ENCODE measurements at regions not wholly inside any gene's neighbourhood (a gene's known extent, or its start where the extent isn't known, plus 50 kb on each side); places are given as distances from the start of the nearest gene placed in this dataset.
A peak's percentile ranks its signal among the peaks of the same experiment; 100 is the strongest.

DNA sequence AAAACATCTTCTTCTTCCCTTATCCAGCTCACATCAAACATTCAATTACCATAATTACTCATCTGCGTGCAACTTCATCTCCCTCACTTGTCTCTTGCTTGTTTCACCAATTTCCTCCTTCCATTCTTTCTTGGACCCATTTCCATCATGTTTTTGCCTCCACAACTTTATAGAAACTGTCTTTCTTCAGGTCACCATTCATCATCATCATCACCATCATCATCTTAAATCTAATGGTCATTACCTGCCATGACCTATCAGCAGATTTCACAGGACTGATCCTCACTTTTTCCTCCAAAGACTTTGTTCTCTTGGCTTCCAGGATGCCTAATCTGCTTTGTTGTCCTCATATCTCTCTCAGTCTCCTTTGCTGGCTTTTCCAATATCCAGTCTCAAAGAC lies 495.6 kb downstream of the DNAH5 start:
- H3K27me3 ChIP-seq: no peaks in the 10 kb centered on the region; the same call in none of the 2 replicates
- no peaks in the 10 kb centered on the region for H3K9me3 ChIP-seq
- no peak overlapping the region for H3K4me3 ChIP-seq
- H3K36me3 ChIP-seq: no peaks in the 10 kb centered on the region
- DNase-seq: no peak

DNA sequence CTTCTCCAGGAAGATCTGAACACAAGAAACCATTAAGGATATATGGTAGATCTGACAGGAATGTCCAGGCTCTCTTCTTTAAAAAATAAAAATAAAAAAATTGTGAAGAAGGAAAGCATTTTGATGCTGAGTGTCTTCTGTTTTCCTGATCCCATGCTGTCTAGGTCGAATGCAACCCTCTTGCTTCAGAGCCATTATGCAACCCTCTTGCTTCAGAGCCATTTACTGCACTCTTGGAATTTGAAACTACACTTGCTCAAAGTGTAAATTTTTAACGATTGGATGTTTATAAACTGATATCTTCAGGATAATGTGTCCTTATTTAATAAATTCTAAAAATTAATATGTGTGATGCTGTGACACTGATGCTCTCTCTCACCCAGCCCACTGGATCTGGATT lies 505.1 kb downstream of the DNAH5 start:
- no peaks in the 10 kb centered on the region for H3K27me3 ChIP-seq

DNA sequence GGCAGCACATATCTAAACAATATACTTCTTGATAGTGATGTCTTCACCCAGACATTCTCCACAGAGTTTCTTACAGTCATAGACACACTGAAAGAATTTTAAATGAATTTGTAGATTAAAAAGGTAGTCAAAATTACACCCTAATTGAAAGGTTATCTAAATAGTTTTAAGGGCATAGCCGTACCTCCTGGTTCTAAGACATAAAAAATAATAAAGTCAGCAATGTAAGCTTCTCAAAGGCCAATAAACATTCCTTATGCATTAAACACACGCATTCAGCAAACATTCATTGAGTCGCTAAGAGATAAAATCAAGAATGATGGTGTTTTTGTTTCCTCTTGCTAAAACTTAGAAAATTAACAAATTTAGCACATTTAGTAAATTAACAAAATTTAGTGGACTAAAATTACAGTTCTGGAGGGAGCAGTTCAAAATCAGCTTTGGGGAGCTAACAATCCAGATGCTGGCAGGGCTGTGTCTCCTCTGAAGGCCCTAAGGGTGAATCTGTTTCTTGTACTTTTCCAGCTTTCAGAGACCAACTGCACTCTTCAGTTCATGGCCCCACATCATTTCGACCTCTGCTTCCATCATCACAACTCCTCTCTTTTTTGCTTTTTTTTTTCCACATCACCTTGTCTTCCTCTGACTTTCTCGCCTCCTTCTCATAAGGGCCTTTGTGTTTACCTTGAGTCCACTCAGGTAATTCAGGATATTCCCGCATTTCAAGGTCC lies 516.5 kb downstream of the DNAH5 start:
- Histone ChIP-seq H3K36me3 (no peaks in the 10 kb centered on the region), H3K9me3 (no peaks in the 10 kb centered on the region), H3K27me3 (0 out of 2 replicates have a peak, but pooled peaks cover 2% of the 10 kb centered on the region), H3K4me3 (no peak overlapping the region)
- no peak for DNase-seq

More for the DNA sequence above, 505.1 kb downstream of the DNAH5 start:
- DNase-seq: no peak
- Histone ChIP-seq H3K9me3 (no peaks in the 10 kb centered on the region), H3K36me3 (no peaks in the 10 kb centered on the region), H3K4me3 (no peak overlapping the region)

DNA sequence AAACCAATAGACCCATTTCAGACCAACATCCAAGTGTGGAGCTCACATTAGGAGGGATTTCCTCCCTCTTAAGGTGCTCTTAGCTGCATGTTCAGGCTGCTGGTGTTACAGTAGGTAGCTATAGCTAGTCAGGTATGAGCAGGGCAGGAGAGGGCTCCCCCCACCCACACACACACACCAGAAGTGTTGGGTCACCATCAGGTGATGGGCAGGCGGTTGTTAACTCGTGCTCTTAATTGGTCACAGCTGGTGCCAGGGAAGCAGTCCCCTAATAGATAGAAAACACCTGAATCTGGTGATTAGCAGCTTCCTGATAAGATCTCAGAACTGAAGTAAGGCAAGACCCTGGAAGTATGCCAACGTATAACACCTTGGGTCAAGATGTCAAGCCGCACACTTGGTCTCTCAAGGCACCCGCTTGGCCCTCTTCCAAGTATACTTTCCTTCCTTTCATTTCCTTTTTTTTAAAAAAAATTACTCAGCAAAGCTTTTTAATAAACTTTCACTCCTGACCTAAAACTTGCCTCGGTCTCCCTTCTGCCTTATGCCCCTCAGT lies 532.4 kb downstream of the DNAH5 start:
- H3K9me3 ChIP-seq: no peaks in the 10 kb centered on the region
- H3K36me3 ChIP-seq: no peaks in the 10 kb centered on the region
- no peak for DNase-seq
- no peaks in the 10 kb centered on the region for H3K27me3 ChIP-seq
- H3K4me3 ChIP-seq: no peak overlapping the region

DNA sequence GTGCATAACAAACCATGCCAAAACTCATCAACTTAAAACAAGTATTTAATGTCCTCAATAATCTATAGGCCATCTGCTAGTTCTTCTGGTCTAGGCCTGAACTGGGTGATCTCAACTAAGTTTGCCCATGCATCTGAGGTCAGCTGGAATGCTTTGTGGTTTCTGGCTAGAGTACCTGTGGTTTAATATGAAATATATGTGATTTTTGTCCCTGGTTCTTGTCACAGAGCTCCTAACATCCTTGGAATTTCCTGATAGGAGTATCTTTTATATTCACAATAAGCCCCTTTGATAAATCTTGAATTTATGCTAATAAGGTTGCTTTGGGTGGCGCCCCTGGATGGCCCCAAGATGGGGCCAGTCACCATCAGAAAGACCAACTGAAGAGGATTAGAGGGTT lies 535.9 kb downstream of the DNAH5 start:
- no peak for DNase-seq
- H3K4me3 ChIP-seq: no peak overlapping the region
- no peaks in the 10 kb centered on the region for H3K36me3 ChIP-seq
- no peaks in the 10 kb centered on the region for H3K27me3 ChIP-seq
- H3K9me3 ChIP-seq: no peaks in the 10 kb centered on the region

DNA sequence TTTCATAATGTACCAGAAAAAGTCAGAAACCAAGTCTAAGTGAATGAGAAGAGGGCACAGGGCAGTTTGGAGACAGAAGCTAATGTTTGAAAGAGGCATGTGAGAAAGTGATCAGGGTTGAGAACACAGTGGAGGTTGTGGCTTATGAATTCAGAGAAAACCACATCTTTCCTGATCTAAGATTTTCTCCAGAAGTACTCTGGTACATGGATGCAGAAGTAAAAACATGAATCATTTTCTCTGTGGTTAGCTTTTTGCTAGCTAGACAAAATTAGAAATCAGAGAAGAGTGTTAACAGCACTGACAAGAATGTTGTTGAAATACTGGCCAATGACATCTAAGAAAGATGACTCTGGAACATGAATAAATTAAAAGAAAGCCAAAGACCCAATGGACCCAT lies 541.1 kb downstream of the DNAH5 start:
- DNase-seq: no peak
- Histone ChIP-seq H3K4me3 (no peak overlapping the region), H3K36me3 (no peaks in the 10 kb centered on the region), H3K9me3 (no peaks in the 10 kb centered on the region), H3K27me3 (no peaks in the 10 kb centered on the region)

DNA sequence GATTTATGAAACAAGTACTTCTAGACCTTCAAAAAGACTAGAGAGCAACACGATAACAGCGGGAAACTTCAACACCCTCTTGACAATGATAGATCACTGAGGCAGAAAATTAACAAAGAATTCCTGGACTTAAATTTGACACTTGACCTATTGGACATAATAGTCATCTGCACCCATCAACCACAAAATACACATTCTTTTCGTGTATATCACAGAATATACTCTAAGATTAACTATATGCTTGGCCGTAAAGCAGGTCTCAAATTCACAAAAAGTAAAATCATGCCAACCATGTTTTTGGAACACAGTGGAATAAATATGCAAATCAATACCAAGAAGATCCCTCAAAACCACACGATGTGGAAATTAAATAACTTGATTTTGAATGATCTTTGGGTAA lies 559.4 kb downstream of the DNAH5 start:
- no peak for DNase-seq
- Histone ChIP-seq H3K4me3 (no peak overlapping the region), H3K9me3 (peaks cover 7% of the 10 kb centered on the region; the same call in 1 of the 2 replicates), H3K27me3 (no peaks in the 10 kb centered on the region), H3K36me3 (no peaks in the 10 kb centered on the region)

DNA sequence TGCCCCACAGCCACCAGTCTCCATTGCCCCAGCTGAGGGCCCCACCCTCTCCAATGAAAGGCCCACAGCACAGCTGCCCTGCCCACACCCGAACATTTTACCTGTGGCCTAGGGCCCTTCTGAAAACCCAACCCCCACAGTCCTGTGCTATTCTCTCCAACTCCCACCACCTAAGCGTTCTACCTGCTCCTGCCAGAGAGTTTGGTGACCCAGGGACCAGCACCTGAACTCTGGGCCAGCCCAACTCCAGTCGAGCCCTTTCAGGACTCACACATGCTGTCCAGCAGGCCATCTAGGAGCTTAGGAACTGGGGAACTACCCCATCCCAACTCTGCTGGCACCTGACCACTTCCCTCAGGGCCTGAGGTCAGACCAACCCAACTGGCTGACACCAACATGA lies 562.3 kb downstream of the DNAH5 start:
- H3K9me3 ChIP-seq: peaks cover 7% of the 10 kb centered on the region; the same call in 1 of the 2 replicates
- H3K27me3 ChIP-seq: no peaks in the 10 kb centered on the region
- DNase-seq: no peak
- no peaks in the 10 kb centered on the region for H3K36me3 ChIP-seq
- H3K4me3 ChIP-seq: no peak overlapping the region

DNA sequence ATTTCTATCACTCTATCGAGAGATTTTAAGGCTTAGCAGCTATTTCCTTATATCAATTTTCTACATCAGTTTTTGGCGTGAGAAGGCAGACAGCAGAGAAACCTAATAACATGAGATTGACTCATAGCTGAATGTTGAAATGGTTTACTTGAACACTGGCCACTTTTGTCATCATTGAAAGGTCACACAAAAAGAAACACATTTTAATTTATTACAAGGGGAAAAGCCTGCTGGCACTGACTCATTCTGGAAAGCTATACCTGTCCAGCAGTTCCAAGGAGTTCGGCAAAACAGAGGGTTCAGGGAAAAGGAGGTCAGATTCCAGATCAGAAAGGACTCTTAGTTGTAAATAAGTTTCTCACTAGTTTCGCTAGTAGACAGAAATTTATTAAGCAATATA lies 566.4 kb downstream of the DNAH5 start:
- DNase-seq: peak; percentile 39

DNA sequence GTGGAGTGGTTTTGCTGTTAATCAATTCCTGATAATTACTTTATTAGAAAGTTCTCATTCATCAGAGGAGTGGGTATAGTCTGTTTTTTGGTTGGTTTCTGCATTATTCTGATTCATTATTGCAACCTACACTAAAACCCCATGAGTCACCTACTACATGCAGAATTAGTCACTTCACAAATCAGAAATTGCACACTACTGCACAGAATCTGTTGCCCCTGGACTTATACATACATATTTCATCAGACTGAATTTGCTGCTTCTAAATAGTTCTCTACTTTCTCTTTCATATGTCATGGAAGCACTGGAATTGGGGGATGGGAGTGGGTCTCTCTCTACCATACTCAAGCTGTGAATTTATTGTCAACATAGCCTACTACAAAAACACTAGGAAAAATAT lies 585.1 kb downstream of the DNAH5 start:
- Histone ChIP-seq H3K9me3 (no peaks in the 10 kb centered on the region), H3K27me3 (no peaks in the 10 kb centered on the region), H3K4me3 (no peak overlapping the region), H3K36me3 (no peaks in the 10 kb centered on the region)
- DNase-seq: peak; percentile 14

More for the DNA sequence above, 566.4 kb downstream of the DNAH5 start:
- Histone ChIP-seq H3K9me3 (no peaks in the 10 kb centered on the region), H3K36me3 (no peaks in the 10 kb centered on the region), H3K4me3 (no peak overlapping the region), H3K27me3 (no peaks in the 10 kb centered on the region)

DNA sequence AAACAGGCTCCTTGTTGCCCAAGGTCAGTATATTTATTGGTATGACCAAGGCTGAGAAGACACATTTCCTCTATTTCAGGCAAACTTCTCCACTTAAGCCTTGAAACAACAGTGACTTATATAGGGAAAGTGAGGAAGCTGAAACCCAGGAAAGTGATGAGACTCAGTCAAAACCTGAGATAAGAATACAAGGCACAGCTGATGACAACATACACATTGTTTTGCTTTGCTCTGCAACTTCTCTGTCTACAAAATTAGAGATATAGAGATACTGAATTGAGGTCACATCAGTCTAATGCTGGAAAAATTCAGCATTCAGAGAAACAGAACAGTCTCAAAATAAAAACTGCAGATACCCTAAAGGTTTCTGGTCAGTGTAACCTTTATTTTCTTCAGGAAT lies 586.1 kb downstream of the DNAH5 start:
- no peaks in the 10 kb centered on the region for H3K36me3 ChIP-seq
- no peaks in the 10 kb centered on the region for H3K9me3 ChIP-seq
- no peaks in the 10 kb centered on the region for H3K27me3 ChIP-seq
- no peak for DNase-seq
- no peak overlapping the region for H3K4me3 ChIP-seq

DNA sequence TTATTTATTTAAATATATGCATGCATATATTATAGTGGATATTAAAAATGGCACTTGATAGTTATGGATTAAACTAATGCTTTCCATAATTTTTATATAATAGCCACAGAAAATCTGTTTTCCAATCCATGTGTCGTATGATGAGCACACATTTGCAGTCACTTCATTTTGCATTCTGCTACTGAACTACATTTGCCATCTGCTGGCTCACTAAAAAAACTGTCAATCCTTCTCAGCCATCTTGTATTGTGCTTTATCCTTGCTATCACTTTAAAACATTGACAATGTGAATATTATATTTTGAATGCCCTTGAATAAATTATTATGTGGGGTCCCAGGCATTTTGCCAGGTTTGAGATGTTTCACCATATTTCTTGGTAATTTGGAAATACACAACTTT lies 586.6 kb downstream of the DNAH5 start:
- no peaks in the 10 kb centered on the region for H3K9me3 ChIP-seq
- H3K36me3 ChIP-seq: no peaks in the 10 kb centered on the region

DNA sequence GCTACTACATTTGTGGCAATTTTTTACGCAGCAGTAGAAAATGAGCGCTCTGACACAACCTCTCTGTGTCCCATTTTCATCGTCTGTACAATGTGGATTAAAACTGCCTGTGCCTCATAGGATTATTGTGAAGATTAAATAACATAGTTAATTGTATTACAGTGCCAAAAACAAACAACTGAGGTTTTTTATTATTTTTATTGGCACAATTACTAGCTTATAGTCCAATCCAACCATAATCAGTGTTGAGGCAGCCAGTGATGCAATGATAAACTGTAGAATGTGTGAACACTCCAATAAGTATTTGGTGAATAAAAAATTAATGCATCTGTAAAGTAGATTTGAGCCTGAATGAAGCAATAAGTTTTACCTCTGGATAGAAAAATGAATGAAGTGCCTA lies 588.3 kb downstream of the DNAH5 start:
- Histone ChIP-seq H3K27me3 (no peaks in the 10 kb centered on the region), H3K4me3 (no peak overlapping the region), H3K36me3 (no peaks in the 10 kb centered on the region), H3K9me3 (no peaks in the 10 kb centered on the region)
- DNase-seq: no peak

More for the DNA sequence above, 586.6 kb downstream of the DNAH5 start:
- Histone ChIP-seq H3K4me3 (no peak overlapping the region), H3K27me3 (no peaks in the 10 kb centered on the region)
- DNase-seq: no peak

DNA sequence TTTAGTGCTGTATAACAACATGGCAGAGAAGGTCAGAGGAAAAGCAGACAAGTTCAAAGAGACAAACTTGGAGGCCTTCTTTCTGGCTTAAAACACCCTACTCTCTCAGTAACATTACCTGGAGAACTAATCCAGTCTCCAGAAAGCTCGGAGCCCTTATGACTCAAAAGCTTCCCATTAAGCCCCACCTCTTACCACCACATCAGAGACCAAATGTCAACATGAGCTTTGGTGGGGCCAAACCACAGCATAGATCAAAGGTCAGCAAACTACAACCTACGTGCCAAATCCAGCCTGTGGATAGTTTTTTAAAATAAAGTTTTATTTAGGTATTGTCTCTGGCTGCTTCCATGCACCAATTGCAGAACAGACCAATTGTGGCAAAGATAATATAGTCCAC lies 589.9 kb downstream of the DNAH5 start:
- no peak for DNase-seq

DNA sequence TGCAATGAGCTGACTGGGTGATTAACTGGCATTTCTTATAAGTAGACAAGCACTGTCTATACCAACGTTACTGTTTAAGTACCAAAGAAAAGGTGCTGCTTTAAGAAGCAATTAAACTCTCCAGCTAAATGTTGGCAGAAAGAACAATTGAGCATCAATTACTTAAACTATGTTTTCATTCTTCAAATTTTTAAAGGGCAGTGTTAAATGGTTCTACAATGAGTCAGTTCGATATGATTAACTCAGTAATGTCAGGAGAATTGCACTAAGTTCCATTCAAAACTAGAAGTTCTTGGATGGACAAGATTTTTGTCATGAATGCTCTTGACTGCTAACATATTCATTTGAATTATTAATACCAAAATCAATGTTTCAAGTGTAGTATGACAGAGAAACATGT lies 593.7 kb downstream of the DNAH5 start:
- no peak for DNase-seq
- no peaks in the 10 kb centered on the region for H3K9me3 ChIP-seq
- no peak overlapping the region for H3K4me3 ChIP-seq
- H3K27me3 ChIP-seq: no peaks in the 10 kb centered on the region
- H3K36me3 ChIP-seq: no peaks in the 10 kb centered on the region

More for the DNA sequence above, 589.9 kb downstream of the DNAH5 start:
- Histone ChIP-seq H3K9me3 (no peaks in the 10 kb centered on the region), H3K4me3 (no peak overlapping the region), H3K27me3 (no peaks in the 10 kb centered on the region), H3K36me3 (no peaks in the 10 kb centered on the region)

DNA sequence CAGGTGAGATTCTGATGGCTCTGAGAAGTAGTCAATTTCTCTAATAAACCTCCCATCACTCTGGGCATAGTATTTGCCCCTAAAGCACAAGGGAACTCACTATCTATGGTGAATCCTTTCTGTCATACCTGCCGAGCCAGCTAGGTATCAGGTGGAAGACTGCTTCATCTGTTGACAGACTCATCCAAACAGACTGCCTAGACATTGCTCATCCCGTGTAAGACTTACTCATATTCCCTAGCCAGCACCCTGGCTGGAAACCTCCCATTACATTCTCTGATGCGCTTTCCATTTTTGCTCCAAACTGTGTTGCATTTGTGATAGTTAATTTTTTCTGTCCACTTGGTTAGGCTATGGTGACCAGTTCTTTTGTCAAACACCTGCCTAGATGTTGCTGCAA lies 595.9 kb downstream of the DNAH5 start:
- Histone ChIP-seq H3K4me3 (no peak overlapping the region), H3K9me3 (no peaks in the 10 kb centered on the region), H3K27me3 (no peaks in the 10 kb centered on the region), H3K36me3 (no peaks in the 10 kb centered on the region)
- DNase-seq: no peak

DNA sequence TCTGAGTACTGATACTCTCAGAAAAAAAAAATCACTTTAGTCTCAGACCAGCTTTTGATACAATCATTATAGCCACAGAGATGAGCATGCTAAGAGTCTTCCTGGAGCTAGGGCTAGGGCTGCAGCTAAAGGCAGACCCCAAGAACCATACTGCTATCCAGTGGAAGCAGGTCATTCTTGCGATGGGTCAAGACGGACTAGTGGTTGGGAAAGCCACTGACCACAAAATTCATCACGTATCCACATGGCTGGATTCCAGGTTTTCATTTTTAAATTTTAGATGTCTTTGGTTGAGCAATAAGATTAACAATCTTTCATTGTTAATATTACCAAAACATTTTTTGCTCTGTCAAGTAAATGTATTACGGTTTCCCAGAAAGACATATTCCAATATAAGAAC lies 598.1 kb downstream of the DNAH5 start:
- H3K36me3 ChIP-seq: no peaks in the 10 kb centered on the region
- H3K27me3 ChIP-seq: no peaks in the 10 kb centered on the region
- H3K4me3 ChIP-seq: no peak overlapping the region
- H3K9me3 ChIP-seq: no peaks in the 10 kb centered on the region
- DNase-seq: no peak

DNA sequence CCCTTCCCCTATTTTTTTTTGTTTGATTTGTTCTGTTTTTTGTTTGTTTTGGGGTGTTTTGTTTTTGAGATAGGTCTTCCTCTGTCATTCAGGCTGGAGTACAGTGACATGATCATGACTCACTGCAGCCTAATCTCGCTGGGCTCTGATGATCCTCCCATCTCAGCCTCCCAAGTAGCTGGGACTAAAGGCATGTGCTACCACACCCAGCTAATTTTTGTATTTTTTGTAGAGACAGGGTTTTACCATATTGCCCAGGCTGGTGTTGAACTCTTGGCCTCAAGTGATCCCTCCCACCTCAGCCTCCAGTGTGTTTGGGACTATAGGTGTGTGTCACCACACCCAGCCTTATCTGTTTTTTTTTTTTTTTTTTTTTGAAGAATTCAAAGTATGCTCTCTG lies 605.4 kb downstream of the DNAH5 start:
- no peaks in the 10 kb centered on the region for H3K9me3 ChIP-seq
- no peaks in the 10 kb centered on the region for H3K36me3 ChIP-seq
- DNase-seq: peak; percentile 22
- H3K27me3 ChIP-seq: no peaks in the 10 kb centered on the region
- no peak overlapping the region for H3K4me3 ChIP-seq
